Testis (tissue), 2 donors: ENCODE measurements at regions not wholly inside any gene's neighbourhood (a gene's known extent, or its start where the extent isn't known, plus 50 kb on each side); places are given as distances from the start of the nearest gene placed in this dataset.

Experiments used
- POLR2A ChIP-seq: fragments of 450-650 bp; IDR thresholded peaks from one replicate; pipeline ENCODE4 v1.6.1; 2017; ENCODE audit warnings: antibody characterized with exemption, mild to moderate bottlenecking, moderate library complexity
- TF ChIP-seq, protein P1 (sequence below), 3 experiments: fragments of 450-650 bp in 2 of 3; fragments of 200-600 bp in 1 of 3; sonication (generic) in 1 of 3; IDR thresholded peaks; one replicate each; pipeline ENCODE4 v1.5.1; 2016 to 2019; ENCODE audit warnings: antibody characterized with exemption in 3 of 3, mild to moderate bottlenecking in 2 of 3, moderate library complexity in 1 of 3

DNA sequence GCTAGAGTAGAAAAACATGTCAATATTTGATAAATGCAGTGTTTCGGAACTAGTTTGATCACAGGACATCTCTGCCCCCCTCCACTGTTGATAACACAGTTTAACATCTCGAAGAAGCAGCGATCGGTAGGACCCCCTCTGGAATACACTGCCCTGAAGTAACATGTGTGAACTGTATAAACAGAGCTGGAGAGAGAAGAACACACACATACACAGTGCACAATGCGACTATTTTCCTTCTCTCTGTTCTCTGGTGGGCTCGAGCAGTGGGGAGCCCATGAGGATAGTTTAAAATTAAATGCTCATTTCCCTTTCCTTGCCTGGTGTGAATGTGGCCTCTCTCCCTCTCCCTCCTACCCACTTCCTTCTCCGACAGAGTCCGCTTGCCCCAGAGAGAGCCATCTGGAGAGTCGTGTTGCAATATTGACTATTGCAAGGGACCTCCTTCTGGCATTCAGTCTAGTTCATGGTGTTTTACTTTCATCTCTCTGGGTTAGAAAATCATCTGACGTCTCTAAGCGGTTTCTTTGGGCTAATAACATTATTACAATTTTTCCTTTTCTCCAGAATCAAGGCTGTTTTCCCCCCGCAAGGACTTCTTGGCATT is 51.6 kb upstream of the BARX2 start:
- no peak for TF ChIP-seq POLR2A
- TF ChIP-seq, protein P1, sequence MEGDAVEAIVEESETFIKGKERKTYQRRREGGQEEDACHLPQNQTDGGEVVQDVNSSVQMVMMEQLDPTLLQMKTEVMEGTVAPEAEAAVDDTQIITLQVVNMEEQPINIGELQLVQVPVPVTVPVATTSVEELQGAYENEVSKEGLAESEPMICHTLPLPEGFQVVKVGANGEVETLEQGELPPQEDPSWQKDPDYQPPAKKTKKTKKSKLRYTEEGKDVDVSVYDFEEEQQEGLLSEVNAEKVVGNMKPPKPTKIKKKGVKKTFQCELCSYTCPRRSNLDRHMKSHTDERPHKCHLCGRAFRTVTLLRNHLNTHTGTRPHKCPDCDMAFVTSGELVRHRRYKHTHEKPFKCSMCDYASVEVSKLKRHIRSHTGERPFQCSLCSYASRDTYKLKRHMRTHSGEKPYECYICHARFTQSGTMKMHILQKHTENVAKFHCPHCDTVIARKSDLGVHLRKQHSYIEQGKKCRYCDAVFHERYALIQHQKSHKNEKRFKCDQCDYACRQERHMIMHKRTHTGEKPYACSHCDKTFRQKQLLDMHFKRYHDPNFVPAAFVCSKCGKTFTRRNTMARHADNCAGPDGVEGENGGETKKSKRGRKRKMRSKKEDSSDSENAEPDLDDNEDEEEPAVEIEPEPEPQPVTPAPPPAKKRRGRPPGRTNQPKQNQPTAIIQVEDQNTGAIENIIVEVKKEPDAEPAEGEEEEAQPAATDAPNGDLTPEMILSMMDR (IDR thresholded peaks at IDR 0.05) = no peak
